Esophagus squamous epithelium (tissue), 4 donors: ENCODE measurements at regions not wholly inside any gene's neighbourhood (a gene's known extent, or its start where the extent isn't known, plus 50 kb on each side); places are given as distances from the start of the nearest gene placed in this dataset.

Source experiments
- CTCF ChIP-seq, 6 experiments: fragments of 450-650 bp in 4 of 6; fragments of 200-600 bp in 2 of 6; sonication (generic) in 2 of 6; IDR thresholded peaks; one replicate each; pipeline ENCODE4 v1.5.1; 2016 to 2019; ENCODE audit warnings: antibody characterized with exemption in 6 of 6, mild to moderate bottlenecking in 4 of 6, moderate library complexity in 4 of 6
- POLR2A ChIP-seq, 4 donors: fragments of 450-650 bp; IDR thresholded peaks; one replicate each; pipeline ENCODE4 v1.6.1; 2017; ENCODE audit warnings: antibody characterized with exemption in 4 of 4, mild to moderate bottlenecking in 4 of 4, moderate library complexity in 3 of 4

GRCh38 chr6:24056567-24056966 lies 69.4 kb upstream of the NRSN1 start:
- TF ChIP-seq CTCF (IDR thresholded peaks at IDR 0.05) = no peak
- no peak for TF ChIP-seq POLR2A (IDR thresholded peaks at IDR 0.05)
